Neural progenitor cell (in vitro differentiated cells): ENCODE measurements at regions not wholly inside any gene's neighbourhood (a gene's known extent, or its start where the extent isn't known, plus 50 kb on each side); places are given as distances from the start of the nearest gene placed in this dataset.

Source experiments
- DNase-seq: peaks from one replicate; pipeline ENCODE4 v3.0.0-alpha.2; 2016; ENCODE audit warnings: low spot score
- H2AFZ ChIP-seq: fragments of 200-600 bp; sonication (generic); replicated peaks from 2 replicates; pipeline ENCODE4 v1.6.1; 2016; ENCODE audit warnings: antibody characterized with exemption
- H3F3A ChIP-seq: fragments of 200-600 bp; sonication (generic); 2 replicates; pipeline ENCODE4 v1.6.1; 2016; ENCODE audit warnings: antibody characterized with exemption, low read depth
- H3K27ac ChIP-seq: fragments of 200-600 bp; sonication (generic); 2 replicates; pipeline ENCODE4 v1.5.1; 2016; ENCODE audit warnings: mild to moderate bottlenecking
- H3K27me3 ChIP-seq: fragments of 200-600 bp; sonication (generic); 2 replicates; pipeline ENCODE4 v1.6.1; 2016; ENCODE audit warnings: mild to moderate bottlenecking, moderate library complexity
- H3K36me3 ChIP-seq: fragments of 200-600 bp; sonication (generic); 2 replicates; pipeline ENCODE4 v1.5.1; 2016
- H3K4me1 ChIP-seq: fragments of 200-600 bp; sonication (generic); 2 replicates; pipeline ENCODE4 v1.6.1; 2016; ENCODE audit warnings: mixed run types
- H3K4me2 ChIP-seq: fragments of 200-600 bp; sonication (generic); 2 replicates; pipeline ENCODE4 v1.6.1; 2016
- H3K4me3 ChIP-seq: fragments of 200-600 bp; sonication (generic); 2 replicates; pipeline ENCODE4 v1.5.1; 2016
- H3K79me2 ChIP-seq: fragments of 200-600 bp; sonication (generic); 2 replicates; pipeline ENCODE4 v1.6.1; 2016; ENCODE audit warnings: low read depth
- H3K9ac ChIP-seq: fragments of 200-600 bp; sonication (generic); 2 replicates; pipeline ENCODE4 v1.6.1; 2016
- H3K9me3 ChIP-seq: fragments of 200-600 bp; sonication (generic); 2 replicates; pipeline ENCODE4 v1.5.1; 2016; ENCODE audit warnings: low read depth
- H4K20me1 ChIP-seq: fragments of 200-600 bp; sonication (generic); 2 replicates; pipeline ENCODE4 v1.6.1; 2016; ENCODE audit warnings: low read depth
- H3K27ac Mint-ChIP-seq: 3 replicates; pipeline ENCODE4 v1.8.0; 2021; ENCODE audit warnings: mixed read lengths
- H3K27me3 Mint-ChIP-seq: 2 replicates; pipeline ENCODE4 v1.8.0; 2022; ENCODE audit warnings: low read depth, mild to moderate bottlenecking, inconsistent platforms, moderate library complexity, mixed read lengths; ENCODE audit not compliant: insufficient read depth
- H3K36me3 Mint-ChIP-seq: 3 replicates; pipeline ENCODE4 v1.8.0; 2021; ENCODE audit warnings: mixed read lengths
- H3K4me1 Mint-ChIP-seq: 3 replicates; pipeline ENCODE4 v1.8.0; 2021; ENCODE audit warnings: mixed read lengths
- H3K4me3 Mint-ChIP-seq: 3 replicates; pipeline ENCODE4 v1.8.0; 2021; ENCODE audit warnings: mild to moderate bottlenecking, moderate library complexity, mixed read lengths
- H3K9me3 Mint-ChIP-seq: 3 replicates; pipeline ENCODE4 v1.8.0; 2020; ENCODE audit warnings: mixed read lengths
- EZH2 ChIP-seq: fragments of 200-600 bp; sonication (generic); IDR thresholded peaks from 2 replicates; pipeline ENCODE4 v1.6.1; 2017; ENCODE audit warnings: antibody characterized with exemption, mild to moderate bottlenecking, moderate library complexity
- EZH2phosphoT487 ChIP-seq: fragments of 200-600 bp; sonication (generic); IDR thresholded peaks from 2 replicates; pipeline ENCODE4 v1.6.1; 2017; ENCODE audit warnings: antibody characterized with exemption
- TF ChIP-seq, protein P1 (sequence below): fragments of 200-600 bp; sonication (generic); IDR thresholded peaks from 2 replicates; pipeline ENCODE4 v1.5.1; 2017; ENCODE audit warnings: antibody characterized with exemption, mild to moderate bottlenecking

- H3K4me3 Mint-ChIP-seq, result no peak overlapping the region
- H3K9me3 Mint-ChIP-seq, result peaks cover 11% of the 10 kb centered on the region
- H3K4me1 ChIP-seq, result no peaks in the 10 kb centered on the region
- no peak overlapping the region for H3K27ac ChIP-seq
- TF ChIP-seq EZH2phosphoT487 (no peak), EZH2 (no peak)
- H4K20me1 ChIP-seq, result no peaks in the 10 kb centered on the region
- H2AFZ ChIP-seq, result no peak overlapping the region
- H3K9ac ChIP-seq, result no peak overlapping the region
- no peak overlapping the region for H3K27ac Mint-ChIP-seq
- H3K27me3 ChIP-seq, result no peaks in the 10 kb centered on the region
- H3F3A ChIP-seq, result no peaks in the 10 kb centered on the region
- H3K27me3 Mint-ChIP-seq, result peaks cover 2% of the 10 kb centered on the region
- H3K4me2 ChIP-seq, result no peak overlapping the region
- no peak overlapping the region for H3K4me3 ChIP-seq
- DNase-seq, result no peak
- H3K79me2 ChIP-seq, result no peaks in the 10 kb centered on the region
- H3K36me3 Mint-ChIP-seq, result no peaks in the 10 kb centered on the region
- H3K36me3 ChIP-seq, result no peaks in the 10 kb centered on the region
- no peaks in the 10 kb centered on the region for H3K4me1 Mint-ChIP-seq
- H3K9me3 ChIP-seq, result no peaks in the 10 kb centered on the region
Measured at GRCh38 chr5:158406884-158407823, 548.2 kb upstream of the CLINT1 start.

GRCh38 chr5:158398360-158399201, 539.6 kb upstream of the CLINT1 start:
- no peaks in the 10 kb centered on the region for H3K36me3 ChIP-seq
- no peaks in the 10 kb centered on the region for H4K20me1 ChIP-seq
- Mint-ChIP-seq H3K27ac (no peak overlapping the region), H3K4me1 (peaks cover 3% of the 10 kb centered on the region), H3K36me3 (no peaks in the 10 kb centered on the region), H3K9me3 (peaks cover 7% of the 10 kb centered on the region), H3K27me3 (peaks cover 2% of the 10 kb centered on the region), H3K4me3 (no peak overlapping the region)
- H3K27me3 ChIP-seq, result no peaks in the 10 kb centered on the region
- TF ChIP-seq EZH2 (no peak), EZH2phosphoT487 (no peak)
- TF ChIP-seq, protein P1, sequence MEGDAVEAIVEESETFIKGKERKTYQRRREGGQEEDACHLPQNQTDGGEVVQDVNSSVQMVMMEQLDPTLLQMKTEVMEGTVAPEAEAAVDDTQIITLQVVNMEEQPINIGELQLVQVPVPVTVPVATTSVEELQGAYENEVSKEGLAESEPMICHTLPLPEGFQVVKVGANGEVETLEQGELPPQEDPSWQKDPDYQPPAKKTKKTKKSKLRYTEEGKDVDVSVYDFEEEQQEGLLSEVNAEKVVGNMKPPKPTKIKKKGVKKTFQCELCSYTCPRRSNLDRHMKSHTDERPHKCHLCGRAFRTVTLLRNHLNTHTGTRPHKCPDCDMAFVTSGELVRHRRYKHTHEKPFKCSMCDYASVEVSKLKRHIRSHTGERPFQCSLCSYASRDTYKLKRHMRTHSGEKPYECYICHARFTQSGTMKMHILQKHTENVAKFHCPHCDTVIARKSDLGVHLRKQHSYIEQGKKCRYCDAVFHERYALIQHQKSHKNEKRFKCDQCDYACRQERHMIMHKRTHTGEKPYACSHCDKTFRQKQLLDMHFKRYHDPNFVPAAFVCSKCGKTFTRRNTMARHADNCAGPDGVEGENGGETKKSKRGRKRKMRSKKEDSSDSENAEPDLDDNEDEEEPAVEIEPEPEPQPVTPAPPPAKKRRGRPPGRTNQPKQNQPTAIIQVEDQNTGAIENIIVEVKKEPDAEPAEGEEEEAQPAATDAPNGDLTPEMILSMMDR, result no peak
- peaks cover 14% of the 10 kb centered on the region for H3K4me1 ChIP-seq
- no peak overlapping the region for H3K27ac ChIP-seq
- H3F3A ChIP-seq, result no peaks in the 10 kb centered on the region
- no peak for DNase-seq
- no peak overlapping the region for H3K4me2 ChIP-seq
- no peak overlapping the region for H3K9ac ChIP-seq
- no peaks in the 10 kb centered on the region for H3K79me2 ChIP-seq
- no peak overlapping the region for H3K4me3 ChIP-seq
- no peaks in the 10 kb centered on the region for H3K9me3 ChIP-seq
- H2AFZ ChIP-seq, result no peak overlapping the region

- Mint-ChIP-seq H3K27me3 (no peaks in the 10 kb centered on the region), H3K36me3 (no peaks in the 10 kb centered on the region), H3K9me3 (no peaks in the 10 kb centered on the region), H3K4me3 (no peak overlapping the region), H3K27ac (no peak overlapping the region), H3K4me1 (peaks cover 3% of the 10 kb centered on the region)
- no peaks in the 10 kb centered on the region for H3F3A ChIP-seq
- no peaks in the 10 kb centered on the region for H3K36me3 ChIP-seq
- no peak for DNase-seq
- no peak overlapping the region for H3K9ac ChIP-seq
- H2AFZ ChIP-seq, result no peak overlapping the region
- no peak overlapping the region for H3K27ac ChIP-seq
- no peaks in the 10 kb centered on the region for H3K79me2 ChIP-seq
- H3K4me1 ChIP-seq, result peaks cover 14% of the 10 kb centered on the region
- H3K9me3 ChIP-seq, result no peaks in the 10 kb centered on the region
- H4K20me1 ChIP-seq, result no peaks in the 10 kb centered on the region
- H3K27me3 ChIP-seq, result no peaks in the 10 kb centered on the region
- TF ChIP-seq, protein P1, result no peak
- TF ChIP-seq EZH2 (no peak), EZH2phosphoT487 (no peak)
- no peak overlapping the region for H3K4me3 ChIP-seq
- no peak overlapping the region for H3K4me2 ChIP-seq
Measured at GRCh38 chr5:158397278-158397677, 538.3 kb upstream of the CLINT1 start.
